ENCODE measurements at regions not wholly inside any gene's neighbourhood (a gene's known extent, or its start where the extent isn't known, plus 50 kb on each side); places are given as distances from the start of the nearest gene placed in this dataset.

- in situ Hi-C loops (cut with MboI; ENCODE audit: low pct_ligation_motif_present in 1 of 4, low pct_unique_long_range_greater_than_20kb in 1 of 4, low sequenced_read_pairs in 3 of 4): no loop called here
- intact Hi-C loops (cut with DNase I; ENCODE audit: low total_unique reads): no loop called here
- DNase-seq: no peak
Measured at GRCh38 chr6:125658759-125659431, 90.5 kb upstream of the HEY2 start.

DNA sequence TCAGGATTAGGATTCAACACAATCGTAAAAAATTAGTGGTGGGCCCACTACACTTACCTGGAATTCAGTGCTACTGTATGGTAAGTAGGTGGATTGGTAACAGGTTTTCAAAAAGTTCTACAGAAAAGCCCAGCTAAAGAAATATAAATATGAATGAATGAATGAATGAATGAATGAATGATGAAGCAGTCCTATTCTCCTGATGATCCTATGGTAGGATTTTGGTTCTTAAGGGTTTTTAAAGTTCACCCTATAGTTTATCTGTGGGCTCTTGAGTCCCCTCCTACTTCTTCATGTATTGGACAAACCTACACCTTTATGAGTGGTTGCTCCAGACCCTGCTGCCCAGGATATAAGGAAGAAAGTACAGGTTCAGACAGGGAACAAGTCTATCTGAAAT, 89.5 kb upstream of the HEY2 start:
- H3K4me1 ChIP-seq: no peaks in the 10 kb centered on the region
- 89 to 97% methylated on average over 1 of the region's 1 CpG for WGBS, 2 donors (ENCODE audit: low coverage in 1 of 2)
- DNase-seq: no peak
- H3K36me3 ChIP-seq: no peaks in the 10 kb centered on the region
- TF ChIP-seq POLR2AphosphoS5 (IDR thresholded peaks at IDR 0.05) (no peak), POLR2A (IDR thresholded peaks at IDR 0.05) (no peak), CTCF (IDR thresholded peaks at IDR 0.05) (no peak), EP300 (IDR thresholded peaks at IDR 0.05; ENCODE audit: low read depth) (no peak)
- no peaks in the 10 kb centered on the region for H3K27me3 ChIP-seq
- H3K27ac ChIP-seq: no peak overlapping the region
- intact Hi-C loops (cut with DNase I; ENCODE audit: low total_unique reads): no loop called here
- no peaks in the 10 kb centered on the region for H3K9me3 ChIP-seq
- in situ Hi-C loops (cut with MboI; ENCODE audit: low pct_ligation_motif_present in 1 of 4, low pct_unique_long_range_greater_than_20kb in 1 of 4, low sequenced_read_pairs in 3 of 4): no loop called here
- no peak overlapping the region for H3K4me3 ChIP-seq

More at GRCh38 chr6:125658759-125659431, 90.5 kb upstream of the HEY2 start:
- no peaks in the 10 kb centered on the region for H3K9me3 ChIP-seq
- WGBS, 2 donors (ENCODE audit: low coverage in 1 of 2): 35 to 51% methylated on average over 2 to 4 of the region's 4 CpGs
- no peak for TF ChIP-seq POLR2A (IDR thresholded peaks at IDR 0.05)
- peak in 1 of 3 donors; percentile 43 for TF ChIP-seq POLR2AphosphoS5 (IDR thresholded peaks at IDR 0.05)
- H3K4me1 ChIP-seq: no peaks in the 10 kb centered on the region
- no peaks in the 10 kb centered on the region for H3K36me3 ChIP-seq
- no peaks in the 10 kb centered on the region for H3K27me3 ChIP-seq
- H3K27ac ChIP-seq: no peak overlapping the region
- no peak overlapping the region for H3K4me3 ChIP-seq

- Histone ChIP-seq H3K4me3 (no peak overlapping the region), H3K27ac (no peak overlapping the region), H3K9me3 (no peaks in the 10 kb centered on the region), H3K36me3 (no peaks in the 10 kb centered on the region), H3K4me1 (no peaks in the 10 kb centered on the region), H3K27me3 (no peaks in the 10 kb centered on the region)
- in situ Hi-C loops (cut with MboI; ENCODE audit: low pct_ligation_motif_present in 1 of 4, low pct_unique_long_range_greater_than_20kb in 1 of 4, low sequenced_read_pairs in 3 of 4): no loop called here
- TF ChIP-seq POLR2A (IDR thresholded peaks at IDR 0.05): no peak
- TF ChIP-seq CTCF (IDR thresholded peaks at IDR 0.05): no peak
- no peak for TF ChIP-seq EP300 (IDR thresholded peaks at IDR 0.05; ENCODE audit: low read depth)
- TF ChIP-seq POLR2AphosphoS5 (IDR thresholded peaks at IDR 0.05): no peak
- intact Hi-C loops (cut with DNase I; ENCODE audit: low total_unique reads): no loop called here
- DNase-seq: no peak
- WGBS, 2 donors (ENCODE audit: low coverage in 1 of 2): 54 to 59% methylated on average over 4 of the region's 4 CpGs
Measured at GRCh38 chr6:125662296-125662695, 87.1 kb upstream of the HEY2 start.

GRCh38 chr6:125665295-125665814, 84.1 kb upstream of the HEY2 start:
- TF ChIP-seq CTCF (IDR thresholded peaks at IDR 0.05): no peak
- in situ Hi-C loops (cut with MboI; ENCODE audit: low pct_ligation_motif_present in 1 of 4, low pct_unique_long_range_greater_than_20kb in 1 of 4, low sequenced_read_pairs in 3 of 4): no loop called here
- 80 to 88% methylated on average over 5 of the region's 5 CpGs for WGBS, 2 donors (ENCODE audit: low coverage in 1 of 2)

GRCh38 chr6:125667326-125667725, 82.1 kb upstream of the HEY2 start:
- Histone ChIP-seq H3K4me1 (no peaks in the 10 kb centered on the region), H3K4me3 (no peak overlapping the region), H3K36me3 (no peaks in the 10 kb centered on the region), H3K9me3 (no peaks in the 10 kb centered on the region), H3K27ac (no peak overlapping the region), H3K27me3 (no peaks in the 10 kb centered on the region)
- in situ Hi-C loops (cut with MboI; ENCODE audit: low pct_ligation_motif_present in 1 of 4, low pct_unique_long_range_greater_than_20kb in 1 of 4, low sequenced_read_pairs in 3 of 4): no loop called here
- intact Hi-C loops (cut with DNase I; ENCODE audit: low total_unique reads): no loop called here
- no peak for TF ChIP-seq POLR2A (IDR thresholded peaks at IDR 0.05)
- TF ChIP-seq POLR2AphosphoS5 (IDR thresholded peaks at IDR 0.05): no peak
- TF ChIP-seq CTCF (IDR thresholded peaks at IDR 0.05): no peak
- TF ChIP-seq EP300 (IDR thresholded peaks at IDR 0.05; ENCODE audit: low read depth): no peak
- 90 to 94% methylated on average over 6 of the region's 6 CpGs for WGBS, 2 donors (ENCODE audit: low coverage in 1 of 2)
- no peak for DNase-seq

More at GRCh38 chr6:125665295-125665814, 84.1 kb upstream of the HEY2 start:
- intact Hi-C loops (cut with DNase I; ENCODE audit: low total_unique reads): no loop called here
- no peaks in the 10 kb centered on the region for H3K9me3 ChIP-seq
- no peaks in the 10 kb centered on the region for H3K27me3 ChIP-seq
- no peak overlapping the region for H3K4me3 ChIP-seq
- no peaks in the 10 kb centered on the region for H3K4me1 ChIP-seq
- no peak for DNase-seq
- no peak overlapping the region for H3K27ac ChIP-seq
- H3K36me3 ChIP-seq: no peaks in the 10 kb centered on the region

Data from transverse colon (tissue), 4 donors.